ENCODE measurements at regions not wholly inside any gene's neighbourhood (a gene's known extent, or its start where the extent isn't known, plus 50 kb on each side); places are given as distances from the start of the nearest gene placed in this dataset.

GRCh38 chr7:121452389-121452788, 56.3 kb upstream of the FAM3C start:
- no peak overlapping the region for H3K4me3 ChIP-seq (ENCODE audit: low read depth, low read length)
- TF ChIP-seq, protein P1, sequence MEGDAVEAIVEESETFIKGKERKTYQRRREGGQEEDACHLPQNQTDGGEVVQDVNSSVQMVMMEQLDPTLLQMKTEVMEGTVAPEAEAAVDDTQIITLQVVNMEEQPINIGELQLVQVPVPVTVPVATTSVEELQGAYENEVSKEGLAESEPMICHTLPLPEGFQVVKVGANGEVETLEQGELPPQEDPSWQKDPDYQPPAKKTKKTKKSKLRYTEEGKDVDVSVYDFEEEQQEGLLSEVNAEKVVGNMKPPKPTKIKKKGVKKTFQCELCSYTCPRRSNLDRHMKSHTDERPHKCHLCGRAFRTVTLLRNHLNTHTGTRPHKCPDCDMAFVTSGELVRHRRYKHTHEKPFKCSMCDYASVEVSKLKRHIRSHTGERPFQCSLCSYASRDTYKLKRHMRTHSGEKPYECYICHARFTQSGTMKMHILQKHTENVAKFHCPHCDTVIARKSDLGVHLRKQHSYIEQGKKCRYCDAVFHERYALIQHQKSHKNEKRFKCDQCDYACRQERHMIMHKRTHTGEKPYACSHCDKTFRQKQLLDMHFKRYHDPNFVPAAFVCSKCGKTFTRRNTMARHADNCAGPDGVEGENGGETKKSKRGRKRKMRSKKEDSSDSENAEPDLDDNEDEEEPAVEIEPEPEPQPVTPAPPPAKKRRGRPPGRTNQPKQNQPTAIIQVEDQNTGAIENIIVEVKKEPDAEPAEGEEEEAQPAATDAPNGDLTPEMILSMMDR (IDR thresholded peaks at IDR 0.05; ENCODE audit: borderline replicate concordance, insufficient read depth, low read depth, low read length) = no peak

DNA sequence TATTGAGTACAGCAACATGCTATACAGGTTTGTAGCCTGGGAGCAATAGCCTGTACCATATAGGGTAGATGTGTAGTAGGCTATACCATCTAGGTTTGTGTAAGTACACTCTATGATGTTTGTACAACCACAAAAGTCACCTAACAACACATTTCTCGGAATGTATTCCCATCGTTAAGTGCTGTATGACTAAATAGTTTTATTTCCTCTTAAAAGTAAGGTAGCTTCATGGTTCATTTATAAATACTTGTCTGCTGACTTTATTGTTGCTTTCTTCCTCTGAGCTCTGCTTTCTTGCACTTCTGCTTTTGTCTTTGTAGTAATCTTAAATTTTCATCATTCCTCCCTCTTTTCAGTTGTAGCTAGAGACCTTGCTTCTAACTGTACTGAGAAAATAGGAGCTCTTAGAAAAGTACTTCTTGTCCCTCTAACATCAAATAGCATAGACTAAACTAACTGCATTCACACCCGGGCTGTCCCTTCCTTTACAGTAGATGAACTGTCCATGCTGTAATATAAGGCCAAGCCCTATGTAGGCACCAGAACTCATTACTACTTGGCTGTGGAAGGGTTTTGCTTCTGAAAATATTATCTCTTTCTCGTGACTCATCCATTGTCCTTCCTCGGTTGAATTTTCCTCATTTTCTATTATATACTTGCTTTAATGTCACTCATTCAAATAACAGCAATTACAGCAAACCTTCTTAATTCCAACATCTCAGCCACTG, 55.4 kb upstream of the FAM3C start:
- TF ChIP-seq, protein P1 (IDR thresholded peaks at IDR 0.05; ENCODE audit: borderline replicate concordance, insufficient read depth, low read depth, low read length) = no peak
- H3K4me3 ChIP-seq (ENCODE audit: low read depth, low read length) = no peak overlapping the region

DNA sequence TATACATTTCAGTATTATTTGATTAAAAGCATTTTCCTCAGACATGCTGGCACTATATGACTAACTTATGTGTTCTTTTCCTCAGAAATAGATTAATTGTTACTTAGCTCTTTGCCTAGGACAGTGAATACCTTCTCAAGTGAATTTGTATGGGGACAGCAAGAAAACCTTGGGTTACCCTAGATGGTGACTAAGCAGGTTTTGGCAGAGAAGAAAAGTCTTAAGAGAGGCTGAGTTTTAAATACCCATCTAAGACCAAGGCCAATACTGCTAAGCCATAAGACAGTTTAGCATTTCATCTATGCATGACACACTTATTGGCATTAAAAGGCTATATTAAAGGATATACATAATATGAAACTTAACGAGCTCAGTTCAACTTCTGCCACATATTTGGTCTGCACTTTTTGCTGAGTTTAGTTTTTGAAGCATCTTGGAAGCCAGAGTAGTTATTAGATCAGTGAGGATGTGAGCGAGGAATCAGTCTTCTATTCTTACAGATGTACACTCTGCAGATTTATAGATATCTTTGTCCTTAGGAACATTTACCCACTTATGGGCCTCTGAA, 54.6 kb upstream of the FAM3C start:
- TF ChIP-seq, protein P1 (IDR thresholded peaks at IDR 0.05; ENCODE audit: borderline replicate concordance, insufficient read depth, low read depth, low read length) = no peak
- H3K4me3 ChIP-seq (ENCODE audit: low read depth, low read length) = no peak overlapping the region

GRCh38 chr7:121449735-121450240, 53.7 kb upstream of the FAM3C start:
- H3K4me3 ChIP-seq (ENCODE audit: low read depth, low read length) = no peak overlapping the region
- TF ChIP-seq, protein P1 (IDR thresholded peaks at IDR 0.05; ENCODE audit: borderline replicate concordance, insufficient read depth, low read depth, low read length) = no peak

DNA sequence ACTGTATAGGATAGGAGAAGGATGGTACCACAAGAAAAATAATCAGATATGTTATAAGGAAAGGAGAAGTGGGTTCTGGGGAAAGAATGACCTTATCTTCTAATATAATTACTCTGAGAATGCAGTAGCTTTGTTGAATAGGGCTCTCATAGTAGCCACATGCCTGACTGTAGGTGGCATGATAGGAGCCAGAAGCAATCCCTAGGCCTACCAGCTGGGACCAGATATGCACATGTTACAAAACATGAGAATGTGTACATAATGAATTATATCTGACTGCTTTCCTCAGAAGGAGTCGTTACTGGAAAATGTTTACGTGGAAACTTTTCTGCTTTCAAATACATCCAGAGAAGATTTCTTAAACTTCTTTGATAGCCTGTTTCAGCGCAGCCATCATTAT, 53.2 kb upstream of the FAM3C start:
- TF ChIP-seq, protein P1 (IDR thresholded peaks at IDR 0.05; ENCODE audit: borderline replicate concordance, insufficient read depth, low read depth, low read length) = no peak
- no peak overlapping the region for H3K4me3 ChIP-seq (ENCODE audit: low read depth, low read length)

- TF ChIP-seq, protein P1 (IDR thresholded peaks at IDR 0.05; ENCODE audit: borderline replicate concordance, insufficient read depth, low read depth, low read length) = no peak
- no peak overlapping the region for H3K4me3 ChIP-seq (ENCODE audit: low read depth, low read length)
Observed at GRCh38 chr7:121448429-121448828, 52.3 kb upstream of the FAM3C start.

DNA sequence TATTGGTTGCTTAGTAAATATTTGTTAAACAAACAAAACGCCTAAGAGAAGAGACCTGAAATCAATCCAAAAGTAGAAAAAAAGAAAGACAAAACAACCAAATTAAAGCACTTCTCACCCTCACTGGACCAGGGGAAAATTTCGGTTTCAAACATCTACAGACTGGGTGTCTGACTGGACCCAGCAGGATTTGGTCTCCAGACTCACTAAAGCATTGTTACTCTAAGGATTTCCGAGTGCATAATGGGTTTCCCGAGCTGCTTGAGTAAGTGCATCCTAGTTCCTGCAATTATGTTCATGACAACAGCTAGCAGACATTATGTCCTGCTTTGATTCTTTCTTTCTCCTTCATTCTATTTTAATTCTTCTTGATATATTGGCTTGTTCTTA, 51.8 kb upstream of the FAM3C start:
- no peak overlapping the region for H3K4me3 ChIP-seq (ENCODE audit: low read depth, low read length)
- TF ChIP-seq, protein P1 (IDR thresholded peaks at IDR 0.05; ENCODE audit: borderline replicate concordance, insufficient read depth, low read depth, low read length) = no peak
